Right renal cortex interstitium (tissue), 3 donors: ENCODE measurements at regions not wholly inside any gene's neighbourhood (a gene's known extent, or its start where the extent isn't known, plus 50 kb on each side); places are given as distances from the start of the nearest gene placed in this dataset.

Source experiments
- DNase-seq, 3 donors: peaks; one replicate each; pipeline ENCODE4 v3.0.0-alpha.2; 2013; ENCODE audit warnings: low read depth in 3 of 3, low spot score in 2 of 3

DNA sequence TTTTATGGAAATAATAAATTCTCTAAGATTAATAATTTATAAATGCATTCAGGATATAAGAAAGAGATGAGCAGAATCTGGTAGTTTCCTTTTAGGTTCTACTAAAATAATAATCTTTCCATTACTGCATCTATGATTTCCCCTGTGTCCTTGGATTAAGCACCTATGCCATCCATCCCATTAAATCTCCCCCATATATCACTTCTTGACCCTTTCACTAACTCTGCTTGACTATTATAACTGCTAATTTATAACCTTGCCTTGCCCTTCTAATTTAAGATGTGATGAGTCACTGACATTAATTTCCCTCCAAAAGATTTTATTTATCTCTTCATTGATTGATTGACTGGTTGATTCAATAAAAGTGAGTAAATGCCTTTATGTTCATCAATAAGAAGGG lies 348.3 kb upstream of the LRATD1 start:
- DNase-seq = no peak

- DNase-seq = no peak
Observed at GRCh38 chr2:14285812-14286211, 346.7 kb upstream of the LRATD1 start.

DNA sequence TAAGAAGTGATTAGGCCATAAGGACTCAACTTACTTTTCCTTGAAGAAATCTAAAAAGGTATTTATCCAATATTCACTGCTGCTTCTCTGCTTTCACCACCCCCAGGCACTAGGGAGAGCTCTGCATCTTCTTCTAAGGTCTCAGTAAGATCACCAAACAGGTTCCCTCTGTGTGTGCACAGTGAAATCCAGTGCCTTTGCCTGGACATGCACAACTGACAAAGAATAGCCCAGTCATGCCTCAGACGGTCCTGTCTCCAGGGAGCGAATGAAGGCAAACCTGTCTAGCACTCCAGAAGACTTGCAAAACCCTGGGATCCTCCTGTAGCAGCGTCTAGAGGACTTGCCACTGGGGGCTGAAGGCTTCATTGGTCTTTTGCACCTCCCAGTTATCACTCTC lies 344.5 kb upstream of the LRATD1 start:
- DNase-seq = no peak

DNA sequence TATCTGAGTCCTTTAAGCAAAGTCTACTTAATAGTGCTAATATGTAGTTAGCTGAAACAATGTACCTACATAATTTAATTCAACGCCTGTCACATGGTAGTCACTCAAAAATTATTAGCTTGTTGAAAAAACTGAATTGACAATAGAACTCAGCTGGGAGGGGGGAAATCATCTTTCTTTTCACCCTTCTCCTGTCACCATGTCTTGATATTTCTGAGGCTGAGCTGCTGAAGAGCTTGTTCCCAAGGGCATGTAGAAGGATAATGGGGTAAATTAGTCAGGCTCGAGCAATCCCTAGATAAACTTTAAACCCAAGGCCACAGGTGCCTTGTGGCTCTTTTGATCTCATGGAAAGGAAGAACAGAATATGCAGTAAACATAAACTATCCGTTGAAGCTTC lies 339.6 kb upstream of the LRATD1 start:
- DNase-seq = no peak

GRCh38 chr2:14297340-14297739 lies 335.2 kb upstream of the LRATD1 start:
- no peak for DNase-seq

- no peak for DNase-seq
Observed at GRCh38 chr2:14297906-14298305, 334.6 kb upstream of the LRATD1 start.

DNA sequence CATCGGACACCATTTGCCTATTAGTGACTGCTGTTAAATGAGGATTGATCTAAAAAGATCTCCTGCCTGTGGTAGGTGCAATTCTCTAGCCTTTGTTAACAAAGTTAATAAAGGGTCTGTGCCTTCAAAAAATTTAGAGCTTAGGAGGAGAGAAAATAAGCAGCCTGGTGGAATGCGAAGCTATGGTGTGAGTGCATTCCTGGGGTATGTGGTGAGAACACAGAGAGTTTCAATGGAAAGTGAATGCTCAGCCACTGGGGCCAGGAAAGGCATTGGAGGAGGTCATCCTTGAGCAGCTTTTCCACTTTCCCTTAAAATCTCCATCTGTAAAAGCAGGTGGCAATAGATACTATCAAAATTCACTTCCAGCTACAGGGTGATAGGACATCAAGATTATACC lies 331.2 kb upstream of the LRATD1 start:
- no peak for DNase-seq

- no peak for DNase-seq
Observed at GRCh38 chr2:14303366-14304115, 329.0 kb upstream of the LRATD1 start.

GRCh38 chr2:14304326-14304725 lies 328.2 kb upstream of the LRATD1 start:
- DNase-seq = no peak

GRCh38 chr2:14306268-14306861 lies 326.2 kb upstream of the LRATD1 start:
- DNase-seq = no peak

GRCh38 chr2:14313341-14313740 lies 319.2 kb upstream of the LRATD1 start:
- no peak for DNase-seq

- DNase-seq = no peak
Observed at GRCh38 chr2:14316594-14316993, 315.9 kb upstream of the LRATD1 start.

GRCh38 chr2:14321357-14321756 lies 311.2 kb upstream of the LRATD1 start:
- DNase-seq = no peak

DNA sequence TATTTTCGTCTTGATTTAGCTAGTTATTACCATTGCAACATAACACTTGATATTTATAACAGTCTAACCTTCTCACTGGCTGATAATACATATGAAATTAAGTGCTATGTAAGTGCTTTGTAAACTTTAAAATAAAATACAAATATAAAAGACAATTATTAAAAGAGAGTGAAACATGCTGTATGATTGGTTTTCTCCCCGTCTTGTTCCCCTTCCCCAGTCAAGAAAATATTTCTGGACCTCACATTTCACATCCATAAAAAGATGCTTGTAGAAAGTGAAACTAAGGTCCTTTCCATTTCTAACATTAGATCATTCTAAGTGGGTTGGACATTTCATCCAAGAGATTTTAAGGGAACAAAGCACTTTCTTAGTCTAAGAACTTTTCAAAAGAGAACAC lies 310.2 kb upstream of the LRATD1 start:
- no peak for DNase-seq

- DNase-seq = no peak
Observed at GRCh38 chr2:14324308-14324707, 308.2 kb upstream of the LRATD1 start.

GRCh38 chr2:14330884-14331283 lies 301.6 kb upstream of the LRATD1 start:
- DNase-seq = no peak

- DNase-seq = no peak
Observed at GRCh38 chr2:14336759-14337382, 295.6 kb upstream of the LRATD1 start.

DNA sequence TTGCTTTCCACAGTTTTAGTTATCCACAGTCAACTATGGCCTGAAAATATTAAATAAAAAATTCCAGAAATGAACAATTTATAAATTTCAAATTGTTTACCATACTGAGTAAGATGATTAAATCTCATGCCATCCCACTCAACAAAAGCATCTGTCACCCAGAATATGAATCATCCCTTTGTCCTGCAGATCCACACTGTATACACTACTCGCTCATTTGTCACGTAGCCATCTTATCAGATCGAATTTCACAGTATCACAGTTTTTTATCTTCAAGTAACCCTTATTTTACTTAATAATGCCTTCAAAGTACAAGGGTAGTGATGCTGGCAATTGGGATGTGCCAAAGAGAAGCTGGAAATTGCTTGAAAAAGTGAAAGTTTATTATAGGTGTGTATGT lies 291.8 kb upstream of the LRATD1 start:
- no peak for DNase-seq

GRCh38 chr2:14342313-14342712 lies 290.2 kb upstream of the LRATD1 start:
- no peak for DNase-seq

DNA sequence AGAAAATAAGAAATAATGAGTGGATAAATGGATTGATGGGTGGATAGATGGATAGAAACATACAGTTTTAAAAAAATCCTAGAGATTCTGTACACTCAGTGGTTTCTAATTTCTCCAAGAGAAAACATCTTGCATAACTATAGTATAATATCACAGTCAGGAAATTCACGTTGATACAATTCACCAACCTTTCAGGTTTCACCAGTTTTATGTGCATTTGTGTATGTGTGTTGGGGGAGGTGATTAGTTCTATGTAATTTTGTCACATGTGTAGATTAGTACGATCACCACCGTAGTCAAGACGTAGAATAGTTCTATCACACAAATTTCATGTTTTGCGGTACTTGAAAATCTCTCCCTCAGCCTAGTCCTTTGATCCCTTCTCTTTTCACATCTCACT lies 288.2 kb upstream of the LRATD1 start:
- no peak for DNase-seq

GRCh38 chr2:14348247-14348646 lies 284.3 kb upstream of the LRATD1 start:
- DNase-seq = no peak

- DNase-seq = no peak
Observed at GRCh38 chr2:14350856-14351255, 281.7 kb upstream of the LRATD1 start.
